ENCODE measurements at regions not wholly inside any gene's neighbourhood (a gene's known extent, or its start where the extent isn't known, plus 50 kb on each side); places are given as distances from the start of the nearest gene placed in this dataset.

DNA sequence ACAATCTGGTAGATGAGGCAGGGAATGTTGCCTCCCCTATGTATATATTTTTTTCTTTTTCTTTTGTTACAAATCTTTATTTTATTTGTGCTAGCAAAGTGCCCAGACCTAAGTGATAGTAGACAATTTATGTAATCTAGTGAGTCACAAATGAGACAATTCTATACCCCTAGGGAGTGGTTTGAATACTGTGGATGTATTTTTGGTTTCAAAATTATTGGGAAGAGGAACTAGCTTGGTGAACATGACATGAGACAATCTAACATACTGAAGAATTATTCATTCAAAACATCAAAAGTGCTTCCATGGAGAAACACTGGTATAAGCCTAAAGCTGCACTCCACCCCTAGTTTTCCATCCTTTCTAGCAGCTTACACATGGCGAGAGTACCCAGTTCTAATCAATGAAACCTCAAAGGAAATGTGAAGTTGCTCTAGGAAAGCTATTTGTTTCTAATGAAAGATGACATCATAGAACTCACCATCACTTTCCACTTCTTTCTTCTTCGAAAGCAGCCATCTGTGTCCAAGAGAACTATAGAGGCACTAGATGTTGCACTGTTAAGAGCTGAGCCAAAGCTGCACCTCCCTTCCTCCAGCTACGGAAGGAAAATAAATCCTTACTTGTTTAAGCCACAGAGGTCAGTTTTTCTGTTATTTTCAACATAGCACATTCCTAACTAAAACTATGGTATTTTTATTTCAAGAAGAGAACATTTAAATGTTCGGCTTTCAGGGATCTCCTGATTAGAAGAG is 764.6 kb downstream of the LTN1 start:
- H3K4me2 ChIP-seq, result peak overlapping the region; percentile 31

DNA sequence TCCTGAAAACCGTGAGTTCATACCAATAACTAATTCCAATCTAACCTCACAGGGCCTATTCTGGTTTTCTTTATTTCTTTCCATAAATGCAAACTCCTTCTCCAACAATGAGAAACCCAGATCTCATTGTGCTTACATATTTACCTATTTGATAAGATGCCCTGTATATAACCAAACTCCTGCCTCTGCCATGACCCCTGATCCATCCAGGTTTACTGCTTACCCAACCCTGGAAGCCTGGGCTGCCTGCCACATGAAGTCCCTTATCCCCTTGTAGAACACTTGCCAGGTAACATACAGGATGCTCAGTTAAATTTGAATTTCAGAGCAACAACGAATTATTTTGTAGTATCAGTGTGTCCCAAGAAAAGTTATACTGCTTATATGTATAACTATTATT is 766.1 kb downstream of the LTN1 start:
- DNase-seq (ENCODE audit: low spot score), result no peak
- H3K4me3 ChIP-seq, result no peak overlapping the region
- no peaks in the 10 kb centered on the region for H3K27me3 ChIP-seq
- H2AFZ ChIP-seq, result no peak overlapping the region
- H3K4me1 ChIP-seq (ENCODE audit: insufficient read depth), result peaks cover 8% of the 10 kb centered on the region
- no peaks in the 10 kb centered on the region for H3K36me3 ChIP-seq (replicated peaks; ENCODE audit: insufficient read depth, low read depth)
- WGBS (ENCODE audit: low lambda C conversion rate, missing lambda C conversion rate), result 93% methylated on average over 2 of the region's 2 CpGs
- H3K27ac ChIP-seq, result no peak overlapping the region
- H3K4me2 ChIP-seq, result no peak overlapping the region
- no peaks in the 10 kb centered on the region for H3K79me2 ChIP-seq
- no peaks in the 10 kb centered on the region for H3K9me2 ChIP-seq (replicated peaks; ENCODE audit: insufficient read depth)
- TF ChIP-seq EZH2phosphoT487 (IDR thresholded peaks at IDR 0.05; ENCODE audit: low read depth, severe bottlenecking, unreplicated experiment), result no peak
- TF ChIP-seq, protein P1, sequence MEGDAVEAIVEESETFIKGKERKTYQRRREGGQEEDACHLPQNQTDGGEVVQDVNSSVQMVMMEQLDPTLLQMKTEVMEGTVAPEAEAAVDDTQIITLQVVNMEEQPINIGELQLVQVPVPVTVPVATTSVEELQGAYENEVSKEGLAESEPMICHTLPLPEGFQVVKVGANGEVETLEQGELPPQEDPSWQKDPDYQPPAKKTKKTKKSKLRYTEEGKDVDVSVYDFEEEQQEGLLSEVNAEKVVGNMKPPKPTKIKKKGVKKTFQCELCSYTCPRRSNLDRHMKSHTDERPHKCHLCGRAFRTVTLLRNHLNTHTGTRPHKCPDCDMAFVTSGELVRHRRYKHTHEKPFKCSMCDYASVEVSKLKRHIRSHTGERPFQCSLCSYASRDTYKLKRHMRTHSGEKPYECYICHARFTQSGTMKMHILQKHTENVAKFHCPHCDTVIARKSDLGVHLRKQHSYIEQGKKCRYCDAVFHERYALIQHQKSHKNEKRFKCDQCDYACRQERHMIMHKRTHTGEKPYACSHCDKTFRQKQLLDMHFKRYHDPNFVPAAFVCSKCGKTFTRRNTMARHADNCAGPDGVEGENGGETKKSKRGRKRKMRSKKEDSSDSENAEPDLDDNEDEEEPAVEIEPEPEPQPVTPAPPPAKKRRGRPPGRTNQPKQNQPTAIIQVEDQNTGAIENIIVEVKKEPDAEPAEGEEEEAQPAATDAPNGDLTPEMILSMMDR (IDR thresholded peaks at IDR 0.05; ENCODE audit: poor library complexity), result no peak
- no peak for TF ChIP-seq EZH2 (IDR thresholded peaks at IDR 0.05; ENCODE audit: borderline replicate concordance)
- no peaks in the 10 kb centered on the region for H4K20me1 ChIP-seq (ENCODE audit: insufficient read depth, poor library complexity, severe bottlenecking)
- H3K9me3 ChIP-seq (ENCODE audit: low read depth), result no peaks in the 10 kb centered on the region

More for the DNA sequence above, 764.6 kb downstream of the LTN1 start:
- Histone ChIP-seq H3K36me3 (replicated peaks; ENCODE audit: insufficient read depth, low read depth) (no peaks in the 10 kb centered on the region), H3K27me3 (no peaks in the 10 kb centered on the region), H3K4me3 (no peak overlapping the region), H4K20me1 (ENCODE audit: insufficient read depth, poor library complexity, severe bottlenecking) (no peaks in the 10 kb centered on the region), H3K79me2 (no peaks in the 10 kb centered on the region), H3K9me3 (ENCODE audit: low read depth) (no peaks in the 10 kb centered on the region), H3K4me1 (ENCODE audit: insufficient read depth) (peaks cover 8% of the 10 kb centered on the region), H2AFZ (peak overlapping the region; percentile 24), H3K27ac (peak overlapping the region; percentile 69), H3K9me2 (replicated peaks; ENCODE audit: insufficient read depth) (no peaks in the 10 kb centered on the region)
- WGBS (ENCODE audit: low lambda C conversion rate, missing lambda C conversion rate), result 78% methylated on average over 4 of the region's 4 CpGs
- DNase-seq (ENCODE audit: low spot score), result no peak
- TF ChIP-seq EZH2 (IDR thresholded peaks at IDR 0.05; ENCODE audit: borderline replicate concordance), result no peak
- no peak for TF ChIP-seq EZH2phosphoT487 (IDR thresholded peaks at IDR 0.05; ENCODE audit: low read depth, severe bottlenecking, unreplicated experiment)
- TF ChIP-seq, protein P1 (IDR thresholded peaks at IDR 0.05; ENCODE audit: poor library complexity), result no peak

DNA sequence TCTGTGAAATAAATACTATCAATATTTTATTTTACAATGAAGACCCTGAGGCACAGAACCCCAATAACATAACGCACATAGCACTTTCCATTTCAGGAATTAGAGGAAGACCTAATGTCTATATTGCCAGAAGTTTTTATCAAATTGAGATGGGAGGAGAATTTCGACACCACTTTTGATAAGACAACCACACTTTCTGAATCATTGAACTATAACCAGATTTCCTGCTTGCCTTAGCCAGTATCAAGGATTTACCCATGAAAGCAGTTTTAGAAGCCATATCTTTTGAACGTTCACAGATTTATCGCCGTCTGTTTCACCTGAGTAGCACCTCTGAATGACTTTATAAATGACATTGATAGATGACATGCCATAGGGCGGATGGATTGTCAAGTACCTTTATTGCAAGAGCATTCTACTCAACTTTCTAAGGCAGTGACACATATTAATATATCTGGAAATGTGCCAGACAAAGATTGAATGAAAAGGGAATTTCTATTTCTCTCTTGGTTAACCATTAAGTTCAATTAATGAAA is 768.4 kb downstream of the LTN1 start:
- no peak overlapping the region for H3K4me2 ChIP-seq
- H3K79me2 ChIP-seq, result no peaks in the 10 kb centered on the region
- no peak overlapping the region for H3K4me3 ChIP-seq
- no peaks in the 10 kb centered on the region for H4K20me1 ChIP-seq (ENCODE audit: insufficient read depth, poor library complexity, severe bottlenecking)
- H3K9me2 ChIP-seq (replicated peaks; ENCODE audit: insufficient read depth), result no peaks in the 10 kb centered on the region
- WGBS (ENCODE audit: low lambda C conversion rate, missing lambda C conversion rate), result 74% methylated on average over 6 of the region's 6 CpGs
- H2AFZ ChIP-seq, result no peak overlapping the region
- no peaks in the 10 kb centered on the region for H3K27me3 ChIP-seq
- peaks cover 4% of the 10 kb centered on the region for H3K4me1 ChIP-seq (ENCODE audit: insufficient read depth)
- no peak overlapping the region for H3K27ac ChIP-seq
- TF ChIP-seq EZH2 (IDR thresholded peaks at IDR 0.05; ENCODE audit: borderline replicate concordance) (no peak), EZH2phosphoT487 (IDR thresholded peaks at IDR 0.05; ENCODE audit: low read depth, severe bottlenecking, unreplicated experiment) (no peak)
- TF ChIP-seq, protein P1 (IDR thresholded peaks at IDR 0.05; ENCODE audit: poor library complexity), result no peak
- no peaks in the 10 kb centered on the region for H3K9me3 ChIP-seq (ENCODE audit: low read depth)
- H3K36me3 ChIP-seq (replicated peaks; ENCODE audit: insufficient read depth, low read depth), result no peaks in the 10 kb centered on the region
- DNase-seq (ENCODE audit: low spot score), result no peak
